Panc1 (cell line): ENCODE measurements at regions not wholly inside any gene's neighbourhood (a gene's known extent, or its start where the extent isn't known, plus 50 kb on each side); places are given as distances from the start of the nearest gene placed in this dataset.

Experiments used
- POLR2AphosphoS5 ChIP-seq: IDR thresholded peaks from 2 replicates; pipeline ENCODE4 v1.6.1; 2012; ENCODE audit warnings: mild to moderate bottlenecking, low read depth, low read length, moderate library complexity
- REST ChIP-seq, 2 experiments: IDR thresholded peaks; 2 replicates each; pipeline ENCODE4 v1.6.1; 2011 to 2012; ENCODE audit warnings: low read depth in 2 of 2, control low read depth in 1 of 2, low read length in 1 of 2, mild to moderate bottlenecking in 1 of 2, moderate library complexity in 1 of 2; ENCODE audit not compliant: insufficient read depth in 1 of 2
- SIN3A ChIP-seq: IDR thresholded peaks from 2 replicates; pipeline ENCODE4 v1.6.1; 2012; ENCODE audit warnings: low read depth, mild to moderate bottlenecking, low read length, moderate library complexity, borderline replicate concordance; ENCODE audit not compliant: insufficient read depth
- TCF7L2 ChIP-seq: IDR thresholded peaks from 2 replicates; pipeline ENCODE4 v1.6.1; 2011; ENCODE audit warnings: mild to moderate bottlenecking, low read depth, low read length, inconsistent platforms
- TF ChIP-seq, protein P1 (sequence below): fragments of 450-650 bp; IDR thresholded peaks from 2 replicates; pipeline ENCODE4 v1.5.1; 2017; ENCODE audit warnings: mild to moderate bottlenecking

- TF ChIP-seq POLR2AphosphoS5 (no peak), REST (IDR thresholded peaks at IDR 0.05; ENCODE audit: insufficient read depth in 1 of 2, low read depth in 2 of 2, low read length in 1 of 2) (no peak), SIN3A (no peak), TCF7L2 (no peak)
- TF ChIP-seq, protein P1, sequence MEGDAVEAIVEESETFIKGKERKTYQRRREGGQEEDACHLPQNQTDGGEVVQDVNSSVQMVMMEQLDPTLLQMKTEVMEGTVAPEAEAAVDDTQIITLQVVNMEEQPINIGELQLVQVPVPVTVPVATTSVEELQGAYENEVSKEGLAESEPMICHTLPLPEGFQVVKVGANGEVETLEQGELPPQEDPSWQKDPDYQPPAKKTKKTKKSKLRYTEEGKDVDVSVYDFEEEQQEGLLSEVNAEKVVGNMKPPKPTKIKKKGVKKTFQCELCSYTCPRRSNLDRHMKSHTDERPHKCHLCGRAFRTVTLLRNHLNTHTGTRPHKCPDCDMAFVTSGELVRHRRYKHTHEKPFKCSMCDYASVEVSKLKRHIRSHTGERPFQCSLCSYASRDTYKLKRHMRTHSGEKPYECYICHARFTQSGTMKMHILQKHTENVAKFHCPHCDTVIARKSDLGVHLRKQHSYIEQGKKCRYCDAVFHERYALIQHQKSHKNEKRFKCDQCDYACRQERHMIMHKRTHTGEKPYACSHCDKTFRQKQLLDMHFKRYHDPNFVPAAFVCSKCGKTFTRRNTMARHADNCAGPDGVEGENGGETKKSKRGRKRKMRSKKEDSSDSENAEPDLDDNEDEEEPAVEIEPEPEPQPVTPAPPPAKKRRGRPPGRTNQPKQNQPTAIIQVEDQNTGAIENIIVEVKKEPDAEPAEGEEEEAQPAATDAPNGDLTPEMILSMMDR, result no peak
Observed at GRCh38 chr5:135225856-135226560, 173.0 kb downstream of the MACROH2A1 start.
